ENCODE measurements at regions not wholly inside any gene's neighbourhood (a gene's known extent, or its start where the extent isn't known, plus 50 kb on each side); places are given as distances from the start of the nearest gene placed in this dataset.

- TF ChIP-seq CTCF (conservative IDR thresholded peaks at IDR 0.05; ENCODE audit: low read depth, low read length): no peak
- no peak for TF ChIP-seq EZH2 (IDR thresholded peaks at IDR 0.05; ENCODE audit: low read length, unreplicated experiment)
Observed at GRCh38 chr7:93707249-93707648, 132.7 kb upstream of the CALCR start.

Data from PC-3 (cell line).